ENCODE measurements at regions not wholly inside any gene's neighbourhood (a gene's known extent, or its start where the extent isn't known, plus 50 kb on each side); places are given as distances from the start of the nearest gene placed in this dataset.

DNA sequence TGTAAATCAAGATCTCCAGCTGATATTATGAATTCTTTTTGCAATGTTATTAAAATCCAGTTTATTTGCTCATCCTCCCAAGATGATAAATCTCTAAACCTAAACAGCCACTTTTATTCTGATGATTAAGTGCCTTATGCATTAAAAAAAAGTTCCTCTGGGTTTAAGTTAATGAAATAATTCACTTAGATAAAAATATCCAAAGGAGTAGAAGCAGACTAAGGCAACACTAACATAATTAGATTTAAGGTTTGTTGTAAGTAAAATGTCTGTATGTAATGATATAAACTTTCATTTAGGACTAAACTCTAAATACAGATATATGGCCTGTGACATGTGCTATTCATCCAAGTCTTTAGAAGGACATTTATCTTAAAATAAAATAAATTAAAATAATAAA, 457.2 kb downstream of the TENT5A start:
- Histone ChIP-seq H4K20me1 (replicated peaks; ENCODE audit: insufficient read depth) (no peaks in the 10 kb centered on the region), H3K36me3 (ENCODE audit: insufficient read depth) (no peaks in the 10 kb centered on the region), H3K79me2 (replicated peaks; ENCODE audit: insufficient read depth) (no peaks in the 10 kb centered on the region), H3K4me3 (no peak overlapping the region), H3K27me3 (ENCODE audit: insufficient read depth) (no peaks in the 10 kb centered on the region), H3K4me2 (no peak overlapping the region), H3K4me1 (ENCODE audit: insufficient read depth) (no peaks in the 10 kb centered on the region), H3F3A (replicated peaks; ENCODE audit: low read depth) (no peaks in the 10 kb centered on the region), H2AFZ (no peak overlapping the region), H3K27ac (ENCODE audit: low read depth) (no peak overlapping the region), H3K9me2 (ENCODE audit: insufficient read depth) (no peaks in the 10 kb centered on the region)
- Mint-ChIP-seq H3K4me3 (no peak overlapping the region), H3K27me3 (ENCODE audit: insufficient read depth, low read depth, poor library complexity) (no peaks in the 10 kb centered on the region), H3K27ac (no peak overlapping the region), H3K36me3 (ENCODE audit: low read depth) (no peaks in the 10 kb centered on the region), H3K4me1 (no peaks in the 10 kb centered on the region), H3K9me3 (no peaks in the 10 kb centered on the region)
- ATAC-seq (no peak), DNase-seq (ENCODE audit: low spot score) (no peak)
- TF ChIP-seq ZNF331 (CRISPR knock-in tag; IDR thresholded peaks at IDR 0.05; ENCODE audit: low read depth) = no peak
- TF ChIP-seq CTCF (conservative IDR thresholded peaks at IDR 0.05; ENCODE audit: low read depth in 2 of 2) = no peak
- no peak for TF ChIP-seq JUNB (IDR thresholded peaks at IDR 0.05; ENCODE audit: unreplicated experiment)
- no peak for TF ChIP-seq ZNF114 (CRISPR knock-in tag; IDR thresholded peaks at IDR 0.05)

DNA sequence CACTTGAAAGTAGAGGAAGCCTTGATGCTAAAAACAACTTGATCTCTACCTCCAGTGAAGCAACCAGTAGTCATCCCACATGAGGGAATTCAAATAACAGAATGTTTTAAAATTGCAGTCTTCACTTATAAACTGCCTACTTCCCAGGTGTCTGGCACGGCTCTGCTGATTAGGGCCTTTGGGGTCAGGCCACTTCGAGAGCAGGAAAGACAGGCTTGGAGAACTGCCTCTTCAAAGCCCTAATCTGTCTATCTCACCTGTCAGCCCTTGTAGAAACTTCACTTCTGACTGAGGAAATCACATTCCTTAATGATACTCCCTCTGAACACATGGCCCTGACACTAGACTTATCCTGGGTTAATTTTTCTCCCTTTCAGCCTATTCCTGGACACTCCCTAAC, 458.6 kb downstream of the TENT5A start:
- H3K27me3 Mint-ChIP-seq (ENCODE audit: insufficient read depth, low read depth, poor library complexity) = no peaks in the 10 kb centered on the region
- no peaks in the 10 kb centered on the region for H3K4me1 Mint-ChIP-seq
- no peaks in the 10 kb centered on the region for H3K9me3 Mint-ChIP-seq
- Histone ChIP-seq H3K4me2 (no peak overlapping the region), H4K20me1 (replicated peaks; ENCODE audit: insufficient read depth) (no peaks in the 10 kb centered on the region), H3K4me3 (no peak overlapping the region), H3K27me3 (ENCODE audit: insufficient read depth) (no peaks in the 10 kb centered on the region), H3K27ac (ENCODE audit: low read depth) (no peak overlapping the region), H2AFZ (no peak overlapping the region), H3F3A (replicated peaks; ENCODE audit: low read depth) (no peaks in the 10 kb centered on the region), H3K79me2 (replicated peaks; ENCODE audit: insufficient read depth) (no peaks in the 10 kb centered on the region), H3K9me2 (ENCODE audit: insufficient read depth) (no peaks in the 10 kb centered on the region), H3K36me3 (ENCODE audit: insufficient read depth) (no peaks in the 10 kb centered on the region), H3K4me1 (ENCODE audit: insufficient read depth) (no peaks in the 10 kb centered on the region)
- no peak overlapping the region for H3K27ac Mint-ChIP-seq
- DNase-seq (ENCODE audit: low spot score) (no peak), ATAC-seq (no peak)
- no peaks in the 10 kb centered on the region for H3K36me3 Mint-ChIP-seq (ENCODE audit: low read depth)
- no peak overlapping the region for H3K4me3 Mint-ChIP-seq
- TF ChIP-seq EZH2 (IDR thresholded peaks at IDR 0.05; ENCODE audit: low read depth, unreplicated experiment) = no peak
- TF ChIP-seq, protein P1, sequence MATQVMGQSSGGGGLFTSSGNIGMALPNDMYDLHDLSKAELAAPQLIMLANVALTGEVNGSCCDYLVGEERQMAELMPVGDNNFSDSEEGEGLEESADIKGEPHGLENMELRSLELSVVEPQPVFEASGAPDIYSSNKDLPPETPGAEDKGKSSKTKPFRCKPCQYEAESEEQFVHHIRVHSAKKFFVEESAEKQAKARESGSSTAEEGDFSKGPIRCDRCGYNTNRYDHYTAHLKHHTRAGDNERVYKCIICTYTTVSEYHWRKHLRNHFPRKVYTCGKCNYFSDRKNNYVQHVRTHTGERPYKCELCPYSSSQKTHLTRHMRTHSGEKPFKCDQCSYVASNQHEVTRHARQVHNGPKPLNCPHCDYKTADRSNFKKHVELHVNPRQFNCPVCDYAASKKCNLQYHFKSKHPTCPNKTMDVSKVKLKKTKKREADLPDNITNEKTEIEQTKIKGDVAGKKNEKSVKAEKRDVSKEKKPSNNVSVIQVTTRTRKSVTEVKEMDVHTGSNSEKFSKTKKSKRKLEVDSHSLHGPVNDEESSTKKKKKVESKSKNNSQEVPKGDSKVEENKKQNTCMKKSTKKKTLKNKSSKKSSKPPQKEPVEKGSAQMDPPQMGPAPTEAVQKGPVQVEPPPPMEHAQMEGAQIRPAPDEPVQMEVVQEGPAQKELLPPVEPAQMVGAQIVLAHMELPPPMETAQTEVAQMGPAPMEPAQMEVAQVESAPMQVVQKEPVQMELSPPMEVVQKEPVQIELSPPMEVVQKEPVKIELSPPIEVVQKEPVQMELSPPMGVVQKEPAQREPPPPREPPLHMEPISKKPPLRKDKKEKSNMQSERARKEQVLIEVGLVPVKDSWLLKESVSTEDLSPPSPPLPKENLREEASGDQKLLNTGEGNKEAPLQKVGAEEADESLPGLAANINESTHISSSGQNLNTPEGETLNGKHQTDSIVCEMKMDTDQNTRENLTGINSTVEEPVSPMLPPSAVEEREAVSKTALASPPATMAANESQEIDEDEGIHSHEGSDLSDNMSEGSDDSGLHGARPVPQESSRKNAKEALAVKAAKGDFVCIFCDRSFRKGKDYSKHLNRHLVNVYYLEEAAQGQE (IDR thresholded peaks at IDR 0.05; ENCODE audit: unreplicated experiment) = no peak
- TF ChIP-seq ZNF114 (CRISPR knock-in tag; IDR thresholded peaks at IDR 0.05) = no peak
- TF ChIP-seq, protein P2, sequence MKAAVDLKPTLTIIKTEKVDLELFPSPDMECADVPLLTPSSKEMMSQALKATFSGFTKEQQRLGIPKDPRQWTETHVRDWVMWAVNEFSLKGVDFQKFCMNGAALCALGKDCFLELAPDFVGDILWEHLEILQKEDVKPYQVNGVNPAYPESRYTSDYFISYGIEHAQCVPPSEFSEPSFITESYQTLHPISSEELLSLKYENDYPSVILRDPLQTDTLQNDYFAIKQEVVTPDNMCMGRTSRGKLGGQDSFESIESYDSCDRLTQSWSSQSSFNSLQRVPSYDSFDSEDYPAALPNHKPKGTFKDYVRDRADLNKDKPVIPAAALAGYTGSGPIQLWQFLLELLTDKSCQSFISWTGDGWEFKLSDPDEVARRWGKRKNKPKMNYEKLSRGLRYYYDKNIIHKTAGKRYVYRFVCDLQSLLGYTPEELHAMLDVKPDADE (IDR thresholded peaks at IDR 0.05) = no peak
- no peak for TF ChIP-seq ZNF462 (CRISPR knock-in tag; IDR thresholded peaks at IDR 0.05)
- TF ChIP-seq STAT1 (IDR thresholded peaks at IDR 0.05; ENCODE audit: unreplicated experiment) = no peak

Data from GM23338 (cell line).